BJ (cell line): ENCODE measurements at regions not wholly inside any gene's neighbourhood (a gene's known extent, or its start where the extent isn't known, plus 50 kb on each side); places are given as distances from the start of the nearest gene placed in this dataset.
"Not testable (repeated sequence)": the region's sequence is repeated elsewhere in the genome, so short reads cannot be mapped to it uniquely, and the experiment has no call there.

ENCODE experiments used
- CTCF ChIA-PET: fragments of 350-600 bp; formaldehyde crosslinking; extraction: SDS; loops from one replicate; lab custom pipeline; 2021; ENCODE audit warnings: antibody characterized with exemption, inconsistent platforms; lab: Yijun Ruan, JAX
- POLR2A ChIA-PET: fragments of 300-600 bp; sonication (Branson Sonifier 250); formaldehyde crosslinking; extraction: SDS; loops from one replicate; lab custom pipeline; 2021; ENCODE audit warnings: antibody characterized with exemption; lab: Charles Lee
- DNase-seq: peaks from one replicate; pipeline ENCODE4 v3.0.0-alpha.2; 2011; ENCODE audit warnings: low read depth
- H3K27me3 ChIP-seq: 2 replicates; pipeline ENCODE4 v1.6.0; 2011; ENCODE audit warnings: low read length; ENCODE audit not compliant: control insufficient read depth, insufficient read depth
- H3K36me3 ChIP-seq: 2 replicates; pipeline ENCODE4 v1.5.1; 2011; ENCODE audit warnings: low read length; ENCODE audit not compliant: control insufficient read depth, insufficient read depth
- H3K4me3 ChIP-seq: 2 replicates; pipeline ENCODE4 v1.5.1; 2011; ENCODE audit warnings: low read depth, mild to moderate bottlenecking, control low read depth, low read length

- POLR2A ChIA-PET, H3K4me3 ChIP-seq, H3K27me3 ChIP-seq, CTCF ChIA-PET, DNase-seq, H3K36me3 ChIP-seq: not testable (repeated sequence)
Observed at GRCh38 chr1:120272242-120272641, 95.9 kb upstream of the SEC22B start.

DNA sequence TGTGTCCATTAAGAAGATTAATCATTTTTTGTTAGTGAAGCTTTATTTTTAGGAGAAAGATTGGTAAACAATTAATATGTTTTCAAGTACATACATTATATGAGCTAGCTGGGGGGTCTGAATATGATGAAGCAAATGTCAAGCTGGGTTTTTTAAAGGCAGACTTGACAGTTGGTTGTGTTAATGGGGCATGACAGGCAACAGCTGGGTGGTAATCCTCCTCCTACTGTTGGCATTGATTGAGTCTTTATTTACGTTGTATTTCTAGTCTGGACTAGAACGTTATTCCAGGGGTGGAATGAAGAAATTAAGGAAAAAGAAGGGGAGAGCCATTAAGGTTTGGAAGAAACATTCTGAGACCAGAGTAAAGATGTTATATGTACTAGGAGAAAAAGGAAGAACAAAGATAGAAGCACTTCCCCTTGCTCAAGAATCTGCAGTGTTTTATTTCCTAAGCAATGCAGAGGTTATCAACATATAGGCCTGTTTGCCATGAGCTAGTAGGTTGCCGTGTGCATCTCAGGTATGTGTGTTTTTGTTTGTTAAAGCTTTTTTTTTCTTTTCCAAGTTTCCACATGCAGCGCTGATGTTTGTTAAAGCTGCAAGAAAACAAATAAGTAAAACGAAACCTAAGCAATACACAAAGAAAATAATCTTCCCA lies 95.4 kb upstream of the SEC22B start:
- H3K27me3 ChIP-seq, CTCF ChIA-PET, H3K4me3 ChIP-seq, H3K36me3 ChIP-seq, POLR2A ChIA-PET, DNase-seq: not testable (repeated sequence)

DNA sequence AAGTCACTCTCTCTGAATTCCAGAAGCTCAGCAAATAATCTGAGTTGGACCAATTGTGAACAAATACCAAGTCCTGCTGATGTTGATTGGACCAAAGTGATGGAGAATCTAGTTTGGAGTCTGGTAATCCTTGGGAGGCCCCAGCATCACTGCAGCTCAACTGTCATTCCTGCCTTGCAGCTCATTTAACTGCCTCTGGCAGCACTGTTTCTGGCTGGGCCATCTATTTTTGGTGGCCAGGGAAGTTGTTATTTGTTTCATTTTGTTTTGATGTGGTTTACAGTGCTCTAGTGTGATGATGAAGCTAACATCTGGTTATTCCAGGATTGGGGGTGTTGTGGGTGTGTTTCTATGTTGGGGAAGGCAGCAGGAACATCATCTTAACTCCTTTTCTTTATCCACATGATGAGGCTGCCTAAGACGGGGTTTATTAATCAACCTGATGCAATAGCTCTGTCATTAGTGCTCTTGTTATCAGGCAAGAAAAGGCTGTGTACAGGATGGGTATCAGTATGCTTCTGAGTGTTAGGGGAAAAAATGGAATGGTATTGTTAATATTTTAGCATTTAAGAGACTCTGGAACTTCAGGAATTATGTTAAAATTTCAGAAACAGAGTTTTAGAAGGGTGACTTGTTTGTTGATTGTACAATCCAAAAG lies 91.7 kb upstream of the SEC22B start:
- H3K27me3 ChIP-seq, POLR2A ChIA-PET, CTCF ChIA-PET, H3K36me3 ChIP-seq, H3K4me3 ChIP-seq, DNase-seq: not testable (repeated sequence)

- POLR2A ChIA-PET, H3K36me3 ChIP-seq, H3K27me3 ChIP-seq, CTCF ChIA-PET, DNase-seq, H3K4me3 ChIP-seq: not testable (repeated sequence)
Observed at GRCh38 chr1:120264564-120264963, 88.2 kb upstream of the SEC22B start.

DNA sequence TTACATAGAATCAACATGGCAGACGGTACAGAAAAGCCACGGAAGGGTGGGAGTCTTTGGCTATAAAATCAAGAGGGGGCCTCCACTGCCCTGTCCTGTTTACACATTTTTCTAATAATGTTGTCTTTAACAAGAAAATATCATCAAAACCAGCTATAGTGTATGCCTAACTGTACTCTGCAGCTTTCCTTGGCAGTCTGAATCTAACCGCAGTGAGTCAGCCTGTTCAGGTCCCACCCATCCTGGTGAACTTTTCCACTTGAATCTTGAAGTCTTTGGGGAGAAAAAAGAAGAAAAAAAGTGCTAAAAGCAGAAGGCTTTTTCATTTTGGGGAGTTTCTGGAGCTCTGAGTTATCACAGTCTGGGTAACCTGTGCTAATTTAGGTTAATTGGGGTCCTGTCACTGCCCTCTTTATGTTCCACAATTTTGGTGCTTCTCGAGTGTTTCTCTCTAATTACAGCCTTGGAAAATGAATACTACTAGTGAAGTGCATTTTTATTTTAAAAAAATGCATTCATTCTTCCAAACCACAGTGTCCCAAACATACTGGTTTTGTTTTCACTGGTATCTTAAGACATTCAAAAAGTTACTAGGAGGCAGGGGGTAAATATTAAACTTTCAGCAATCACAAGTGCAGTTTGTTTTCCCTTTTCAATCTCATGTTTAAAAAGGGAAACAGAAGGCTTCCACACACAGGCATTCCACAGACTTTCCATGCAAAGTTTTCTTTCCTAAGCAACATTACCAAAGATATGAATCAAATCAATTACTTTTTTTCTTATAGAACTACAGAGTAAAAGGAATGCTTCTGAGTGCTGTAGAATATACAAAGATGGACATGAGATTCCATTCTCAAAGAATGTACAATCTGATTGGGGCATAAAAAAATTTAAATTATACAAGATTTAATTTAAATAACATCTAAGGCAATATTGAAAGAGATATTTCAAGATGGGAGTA lies 86.8 kb upstream of the SEC22B start:
- H3K27me3 ChIP-seq, H3K4me3 ChIP-seq, CTCF ChIA-PET, POLR2A ChIA-PET, DNase-seq, H3K36me3 ChIP-seq: not testable (repeated sequence)

- H3K4me3 ChIP-seq, CTCF ChIA-PET, H3K36me3 ChIP-seq, DNase-seq, H3K27me3 ChIP-seq: not testable (repeated sequence)
- POLR2A ChIA-PET, result interaction anchor here (0.6 kb wide), 1 partner anchor 545 kb away, joined by 3 read pairs; no protein-coding TSS in a partner anchor
Observed at GRCh38 chr1:120257778-120258105, 81.4 kb upstream of the SEC22B start.

DNA sequence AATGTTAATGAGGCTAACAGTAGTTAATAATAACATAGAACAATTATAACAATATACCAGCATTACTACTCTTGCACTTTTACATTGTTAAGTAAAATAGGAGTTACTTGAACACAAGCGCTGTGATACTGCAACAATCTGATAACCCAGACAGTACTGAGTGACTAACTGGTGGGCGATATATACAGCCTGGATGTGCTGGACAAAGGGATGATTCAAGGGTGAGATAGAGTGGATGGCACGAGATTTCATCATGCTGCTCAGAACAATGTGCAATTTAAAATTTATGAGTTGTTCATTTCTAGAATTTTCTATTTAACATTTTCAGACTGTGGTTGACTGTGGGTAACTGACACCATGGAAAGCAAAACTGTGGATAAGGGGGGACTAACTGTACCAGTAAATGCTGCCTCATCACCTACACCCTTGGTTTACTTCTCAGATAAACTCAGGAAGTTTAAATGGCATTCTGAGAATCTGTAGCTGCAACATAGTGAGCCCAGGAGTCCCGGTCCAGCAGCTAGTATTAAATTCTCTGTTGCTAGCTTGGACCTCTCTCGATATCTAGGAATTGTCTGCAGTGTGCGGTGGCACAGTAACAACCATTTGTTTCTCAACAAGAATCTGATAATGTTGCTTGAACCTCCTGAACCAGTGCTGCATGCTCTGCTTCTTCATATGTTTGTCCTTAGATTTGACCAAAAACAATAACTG lies 80.9 kb upstream of the SEC22B start:
- H3K4me3 ChIP-seq, result not testable (repeated sequence)

DNA sequence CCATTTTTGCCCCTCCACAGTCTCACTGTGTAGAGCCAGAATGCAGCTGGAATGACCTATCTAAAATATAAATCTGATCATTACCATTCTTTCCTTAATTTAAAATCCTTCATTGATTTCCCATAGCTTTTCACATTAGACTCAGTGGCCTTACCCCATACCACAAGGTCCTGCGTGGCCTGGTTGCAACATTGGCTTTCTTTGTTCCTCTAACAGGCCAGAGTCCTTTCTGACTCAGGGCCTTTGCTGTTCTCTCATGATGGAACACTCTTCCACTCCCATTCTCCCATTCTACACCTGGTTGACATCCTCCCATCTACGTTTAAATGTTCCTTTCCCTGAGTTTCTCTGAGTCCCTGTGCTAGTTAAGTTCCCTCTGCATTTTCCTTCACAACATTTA lies 74.4 kb upstream of the SEC22B start:
- H3K4me3 ChIP-seq, H3K27me3 ChIP-seq, DNase-seq, H3K36me3 ChIP-seq, CTCF ChIA-PET, POLR2A ChIA-PET: not testable (repeated sequence)

More for the DNA sequence above, 80.9 kb upstream of the SEC22B start:
- H3K27me3 ChIP-seq, CTCF ChIA-PET, DNase-seq, H3K36me3 ChIP-seq, POLR2A ChIA-PET: not testable (repeated sequence)

GRCh38 chr1:120248726-120249427 lies 72.6 kb upstream of the SEC22B start:
- CTCF ChIA-PET, POLR2A ChIA-PET, H3K27me3 ChIP-seq: not testable (repeated sequence)

GRCh38 chr1:120248203-120248602 lies 71.9 kb upstream of the SEC22B start:
- H3K36me3 ChIP-seq, H3K4me3 ChIP-seq, DNase-seq, POLR2A ChIA-PET, H3K27me3 ChIP-seq, CTCF ChIA-PET: not testable (repeated sequence)

More at GRCh38 chr1:120248726-120249427, 72.6 kb upstream of the SEC22B start:
- not testable (repeated sequence) for H3K4me3 ChIP-seq, DNase-seq, H3K36me3 ChIP-seq

DNA sequence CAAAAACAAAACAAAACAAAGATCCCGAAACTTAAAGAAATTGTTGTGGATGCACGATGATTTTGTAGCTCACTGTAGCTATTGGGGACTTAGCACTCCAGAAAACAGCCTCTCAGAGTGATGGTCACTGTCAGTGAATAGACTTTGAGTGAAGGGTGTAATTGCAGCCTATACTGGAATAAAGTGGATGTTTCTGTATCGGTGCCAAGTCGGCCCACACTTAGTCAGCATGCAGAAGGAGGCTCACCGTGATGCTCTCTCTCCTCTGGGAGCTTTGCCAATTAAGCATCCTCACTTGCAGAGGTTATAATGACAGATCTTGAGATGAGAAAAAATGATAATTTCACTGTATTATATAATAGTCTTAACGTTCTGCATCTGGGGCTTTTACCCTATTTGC lies 67.5 kb upstream of the SEC22B start:
- H3K4me3 ChIP-seq, DNase-seq, H3K27me3 ChIP-seq, POLR2A ChIA-PET, H3K36me3 ChIP-seq, CTCF ChIA-PET: not testable (repeated sequence)

- H3K4me3 ChIP-seq, DNase-seq, H3K27me3 ChIP-seq, CTCF ChIA-PET, H3K36me3 ChIP-seq, POLR2A ChIA-PET: not testable (repeated sequence)
Observed at GRCh38 chr1:120242582-120242981, 66.3 kb upstream of the SEC22B start.
